ENCODE measurements at regions not wholly inside any gene's neighbourhood (a gene's known extent, or its start where the extent isn't known, plus 50 kb on each side); places are given as distances from the start of the nearest gene placed in this dataset.

DNA sequence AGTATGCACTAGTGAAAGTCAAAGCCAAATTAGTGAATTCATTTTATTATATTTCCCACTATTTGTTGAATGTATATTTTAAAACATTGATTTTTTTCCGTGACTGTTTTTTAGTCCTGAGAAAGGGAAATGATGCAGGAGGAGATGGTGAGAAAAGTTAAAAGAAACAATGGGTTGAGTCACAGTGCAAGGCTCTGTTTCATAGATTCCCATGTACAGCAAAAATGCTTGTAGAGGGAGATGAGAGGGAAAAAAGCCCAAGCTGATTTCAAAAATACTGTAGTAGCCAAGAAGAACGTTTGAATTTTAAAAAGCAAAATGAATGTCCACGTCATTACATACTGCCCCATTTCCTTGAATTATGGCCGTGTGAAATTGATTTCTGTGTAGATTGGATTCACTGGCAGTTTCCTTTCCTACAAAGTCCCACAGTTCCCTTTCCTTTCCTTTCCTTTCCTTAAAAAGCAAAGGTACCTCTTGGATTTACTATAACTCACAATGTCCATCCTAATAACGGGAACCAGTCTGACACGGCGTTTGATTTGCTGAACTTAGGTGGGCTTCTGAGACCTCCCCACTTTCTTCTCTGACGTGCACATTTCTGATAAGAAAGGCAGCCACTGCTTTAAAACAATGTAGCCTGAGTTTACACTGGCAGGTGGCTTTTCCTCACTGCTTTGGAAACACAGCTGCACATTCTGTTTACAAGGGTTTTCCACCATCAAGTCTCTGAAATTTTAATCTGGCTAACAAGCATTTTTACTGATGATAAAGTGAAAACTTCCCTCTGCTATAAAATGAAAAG is 63.7 kb downstream of the SPCS3 start:
- Mint-ChIP-seq H3K36me3 (no peaks in the 10 kb centered on the region), H3K9me3 (no peaks in the 10 kb centered on the region), H3K27me3 (ENCODE audit: low read depth) (no peaks in the 10 kb centered on the region), H3K27ac (no peak overlapping the region), H3K4me3 (no peak overlapping the region), H3K4me1 (no peaks in the 10 kb centered on the region)
- ChIA-PET CTCF (no interaction called here), POLR2A (no interaction called here)
- DNase-seq (ENCODE audit: low spot score) (no peak), ATAC-seq (no peak)
- TF ChIP-seq NFATC4 (CRISPR knock-in tag; IDR thresholded peaks at IDR 0.05) (no peak), MYBL2 (CRISPR knock-in tag; IDR thresholded peaks at IDR 0.05) (no peak), CREM (CRISPR knock-in tag; IDR thresholded peaks at IDR 0.05) (no peak), SMAD4 (CRISPR knock-in tag; IDR thresholded peaks at IDR 0.05) (no peak), ZNF416 (CRISPR knock-in tag; IDR thresholded peaks at IDR 0.05) (no peak), RORB (CRISPR knock-in tag; IDR thresholded peaks at IDR 0.05) (no peak), GRHL2 (CRISPR knock-in tag; IDR thresholded peaks at IDR 0.05; ENCODE audit: insufficient replicate concordance, severe bottlenecking) (no peak), ZNF219 (CRISPR knock-in tag; IDR thresholded peaks at IDR 0.05; ENCODE audit: borderline replicate concordance) (no peak)
- TF ChIP-seq, protein P1, sequence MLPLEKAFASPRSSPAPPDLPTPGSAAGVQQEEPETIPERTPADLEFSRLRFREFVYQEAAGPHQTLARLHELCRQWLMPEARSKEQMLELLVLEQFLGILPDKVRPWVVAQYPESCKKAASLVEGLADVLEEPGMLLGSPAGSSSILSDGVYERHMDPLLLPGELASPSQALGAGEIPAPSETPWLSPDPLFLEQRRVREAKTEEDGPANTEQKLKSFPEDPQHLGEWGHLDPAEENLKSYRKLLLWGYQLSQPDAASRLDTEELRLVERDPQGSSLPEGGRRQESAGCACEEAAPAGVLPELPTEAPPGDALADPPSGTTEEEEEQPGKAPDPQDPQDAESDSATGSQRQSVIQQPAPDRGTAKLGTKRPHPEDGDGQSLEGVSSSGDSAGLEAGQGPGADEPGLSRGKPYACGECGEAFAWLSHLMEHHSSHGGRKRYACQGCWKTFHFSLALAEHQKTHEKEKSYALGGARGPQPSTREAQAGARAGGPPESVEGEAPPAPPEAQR (CRISPR knock-in tag; IDR thresholded peaks at IDR 0.05): no peak
- TF ChIP-seq, protein P2, sequence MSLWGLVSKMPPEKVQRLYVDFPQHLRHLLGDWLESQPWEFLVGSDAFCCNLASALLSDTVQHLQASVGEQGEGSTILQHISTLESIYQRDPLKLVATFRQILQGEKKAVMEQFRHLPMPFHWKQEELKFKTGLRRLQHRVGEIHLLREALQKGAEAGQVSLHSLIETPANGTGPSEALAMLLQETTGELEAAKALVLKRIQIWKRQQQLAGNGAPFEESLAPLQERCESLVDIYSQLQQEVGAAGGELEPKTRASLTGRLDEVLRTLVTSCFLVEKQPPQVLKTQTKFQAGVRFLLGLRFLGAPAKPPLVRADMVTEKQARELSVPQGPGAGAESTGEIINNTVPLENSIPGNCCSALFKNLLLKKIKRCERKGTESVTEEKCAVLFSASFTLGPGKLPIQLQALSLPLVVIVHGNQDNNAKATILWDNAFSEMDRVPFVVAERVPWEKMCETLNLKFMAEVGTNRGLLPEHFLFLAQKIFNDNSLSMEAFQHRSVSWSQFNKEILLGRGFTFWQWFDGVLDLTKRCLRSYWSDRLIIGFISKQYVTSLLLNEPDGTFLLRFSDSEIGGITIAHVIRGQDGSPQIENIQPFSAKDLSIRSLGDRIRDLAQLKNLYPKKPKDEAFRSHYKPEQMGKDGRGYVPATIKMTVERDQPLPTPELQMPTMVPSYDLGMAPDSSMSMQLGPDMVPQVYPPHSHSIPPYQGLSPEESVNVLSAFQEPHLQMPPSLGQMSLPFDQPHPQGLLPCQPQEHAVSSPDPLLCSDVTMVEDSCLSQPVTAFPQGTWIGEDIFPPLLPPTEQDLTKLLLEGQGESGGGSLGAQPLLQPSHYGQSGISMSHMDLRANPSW (CRISPR knock-in tag; conservative IDR thresholded peaks at IDR 0.05; ENCODE audit: low read depth): no peak
- TF ChIP-seq, protein P3, sequence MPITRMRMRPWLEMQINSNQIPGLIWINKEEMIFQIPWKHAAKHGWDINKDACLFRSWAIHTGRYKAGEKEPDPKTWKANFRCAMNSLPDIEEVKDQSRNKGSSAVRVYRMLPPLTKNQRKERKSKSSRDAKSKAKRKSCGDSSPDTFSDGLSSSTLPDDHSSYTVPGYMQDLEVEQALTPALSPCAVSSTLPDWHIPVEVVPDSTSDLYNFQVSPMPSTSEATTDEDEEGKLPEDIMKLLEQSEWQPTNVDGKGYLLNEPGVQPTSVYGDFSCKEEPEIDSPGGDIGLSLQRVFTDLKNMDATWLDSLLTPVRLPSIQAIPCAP (CRISPR knock-in tag; IDR thresholded peaks at IDR 0.05): no peak
- TF ChIP-seq, protein P4, sequence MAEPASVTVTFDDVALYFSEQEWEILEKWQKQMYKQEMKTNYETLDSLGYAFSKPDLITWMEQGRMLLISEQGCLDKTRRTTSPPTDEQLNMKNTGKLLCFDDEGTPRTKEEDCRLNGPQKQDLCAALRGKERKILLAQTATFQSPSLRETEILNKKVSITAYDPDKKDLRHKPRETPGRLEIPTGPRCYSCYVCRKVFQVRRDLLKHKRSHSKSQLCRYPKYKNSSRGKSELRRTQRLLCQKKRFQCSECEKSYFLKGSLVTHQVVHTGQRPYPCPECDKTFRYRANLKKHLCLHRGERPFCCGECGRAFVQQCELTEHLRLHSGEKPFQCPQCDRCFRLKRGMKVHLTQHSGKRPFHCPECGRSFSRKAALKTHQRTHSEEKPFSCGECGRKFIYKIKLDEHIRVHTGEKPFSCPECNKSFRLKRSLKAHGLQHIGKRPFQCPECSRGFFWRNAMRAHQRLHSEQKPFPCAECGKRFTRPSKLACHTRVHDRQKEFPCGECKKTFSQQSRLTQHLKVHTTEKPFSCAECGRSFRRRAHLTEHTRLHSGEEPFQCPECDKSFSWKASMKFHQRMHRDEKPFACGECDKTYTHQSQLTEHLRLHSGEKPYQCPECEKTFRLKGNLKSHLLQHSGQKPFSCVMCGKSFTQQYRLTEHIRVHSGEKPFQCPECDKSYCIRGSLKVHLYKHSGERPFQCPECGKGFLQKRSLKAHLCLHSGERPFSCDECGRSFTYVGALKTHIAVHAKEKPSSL (CRISPR knock-in tag; conservative IDR thresholded peaks at IDR 0.05): no peak

DNA sequence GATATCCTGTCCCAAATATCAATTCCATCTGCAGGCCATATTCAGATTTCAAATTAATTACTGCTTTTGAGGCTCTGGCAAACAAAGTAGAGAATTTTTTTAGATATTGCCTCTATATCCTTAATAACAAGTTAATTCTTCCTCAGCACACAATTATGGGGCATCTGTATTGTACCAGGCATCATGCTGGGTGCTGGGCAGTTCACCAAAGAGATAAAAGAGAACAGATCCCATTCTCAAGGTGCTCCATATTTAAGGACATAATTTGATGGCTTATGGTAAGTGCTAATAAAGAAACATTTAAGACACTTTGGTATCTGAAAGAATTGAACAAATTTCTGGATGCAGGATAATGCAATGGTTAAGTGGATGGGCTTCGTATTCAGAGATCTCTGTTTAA is 65.8 kb downstream of the SPCS3 start:
- Mint-ChIP-seq H3K9me3 (peaks cover 7% of the 10 kb centered on the region; the same call in 1 of the 2 replicates), H3K4me3 (no peak overlapping the region), H3K27ac (no peak overlapping the region), H3K4me1 (no peaks in the 10 kb centered on the region), H3K36me3 (no peaks in the 10 kb centered on the region), H3K27me3 (ENCODE audit: low read depth) (no peaks in the 10 kb centered on the region)
- ATAC-seq: no peak
- ChIA-PET POLR2A (no interaction called here), CTCF (interaction anchor here (1.1 kb wide), 1 partner anchor 662 kb away, joined by 3 read pairs; no protein-coding TSS in a partner anchor)
- DNase-seq (ENCODE audit: low spot score): no peak
- TF ChIP-seq ETV6 (CRISPR knock-in tag; IDR thresholded peaks at IDR 0.05): no peak
- no peak for TF ChIP-seq ZNF423 (CRISPR knock-in tag; IDR thresholded peaks at IDR 0.05)
- TF ChIP-seq, protein P5, sequence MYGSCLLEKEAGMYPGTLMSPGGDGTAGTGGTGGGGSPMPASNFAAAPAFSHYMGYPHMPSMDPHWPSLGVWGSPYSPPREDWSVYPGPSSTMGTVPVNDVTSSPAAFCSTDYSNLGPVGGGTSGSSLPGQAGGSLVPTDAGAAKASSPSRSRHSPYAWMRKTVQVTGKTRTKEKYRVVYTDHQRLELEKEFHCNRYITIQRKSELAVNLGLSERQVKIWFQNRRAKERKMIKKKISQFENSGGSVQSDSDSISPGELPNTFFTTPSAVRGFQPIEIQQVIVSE (CRISPR knock-in tag; IDR thresholded peaks at IDR 0.05; ENCODE audit: borderline replicate concordance): no peak
- TF ChIP-seq GABPB1 (CRISPR knock-in tag; IDR thresholded peaks at IDR 0.05): no peak
- no peak for TF ChIP-seq JUN (CRISPR knock-in tag; IDR thresholded peaks at IDR 0.05)
- no peak for TF ChIP-seq NR2C2 (CRISPR knock-in tag; IDR thresholded peaks at IDR 0.05)
- no peak for TF ChIP-seq ZNF219 (CRISPR knock-in tag; IDR thresholded peaks at IDR 0.05; ENCODE audit: borderline replicate concordance)
- TF ChIP-seq, protein P6, sequence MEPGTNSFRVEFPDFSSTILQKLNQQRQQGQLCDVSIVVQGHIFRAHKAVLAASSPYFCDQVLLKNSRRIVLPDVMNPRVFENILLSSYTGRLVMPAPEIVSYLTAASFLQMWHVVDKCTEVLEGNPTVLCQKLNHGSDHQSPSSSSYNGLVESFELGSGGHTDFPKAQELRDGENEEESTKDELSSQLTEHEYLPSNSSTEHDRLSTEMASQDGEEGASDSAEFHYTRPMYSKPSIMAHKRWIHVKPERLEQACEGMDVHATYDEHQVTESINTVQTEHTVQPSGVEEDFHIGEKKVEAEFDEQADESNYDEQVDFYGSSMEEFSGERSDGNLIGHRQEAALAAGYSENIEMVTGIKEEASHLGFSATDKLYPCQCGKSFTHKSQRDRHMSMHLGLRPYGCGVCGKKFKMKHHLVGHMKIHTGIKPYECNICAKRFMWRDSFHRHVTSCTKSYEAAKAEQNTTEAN (CRISPR knock-in tag; IDR thresholded peaks at IDR 0.05): no peak
- TF ChIP-seq, protein P7, sequence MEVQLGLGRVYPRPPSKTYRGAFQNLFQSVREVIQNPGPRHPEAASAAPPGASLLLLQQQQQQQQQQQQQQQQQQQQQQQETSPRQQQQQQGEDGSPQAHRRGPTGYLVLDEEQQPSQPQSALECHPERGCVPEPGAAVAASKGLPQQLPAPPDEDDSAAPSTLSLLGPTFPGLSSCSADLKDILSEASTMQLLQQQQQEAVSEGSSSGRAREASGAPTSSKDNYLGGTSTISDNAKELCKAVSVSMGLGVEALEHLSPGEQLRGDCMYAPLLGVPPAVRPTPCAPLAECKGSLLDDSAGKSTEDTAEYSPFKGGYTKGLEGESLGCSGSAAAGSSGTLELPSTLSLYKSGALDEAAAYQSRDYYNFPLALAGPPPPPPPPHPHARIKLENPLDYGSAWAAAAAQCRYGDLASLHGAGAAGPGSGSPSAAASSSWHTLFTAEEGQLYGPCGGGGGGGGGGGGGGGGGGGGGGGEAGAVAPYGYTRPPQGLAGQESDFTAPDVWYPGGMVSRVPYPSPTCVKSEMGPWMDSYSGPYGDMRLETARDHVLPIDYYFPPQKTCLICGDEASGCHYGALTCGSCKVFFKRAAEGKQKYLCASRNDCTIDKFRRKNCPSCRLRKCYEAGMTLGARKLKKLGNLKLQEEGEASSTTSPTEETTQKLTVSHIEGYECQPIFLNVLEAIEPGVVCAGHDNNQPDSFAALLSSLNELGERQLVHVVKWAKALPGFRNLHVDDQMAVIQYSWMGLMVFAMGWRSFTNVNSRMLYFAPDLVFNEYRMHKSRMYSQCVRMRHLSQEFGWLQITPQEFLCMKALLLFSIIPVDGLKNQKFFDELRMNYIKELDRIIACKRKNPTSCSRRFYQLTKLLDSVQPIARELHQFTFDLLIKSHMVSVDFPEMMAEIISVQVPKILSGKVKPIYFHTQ (CRISPR knock-in tag; IDR thresholded peaks at IDR 0.05): no peak
- TF ChIP-seq, protein P1 (CRISPR knock-in tag; IDR thresholded peaks at IDR 0.05): no peak
